ENCODE measurements at regions not wholly inside any gene's neighbourhood (a gene's known extent, or its start where the extent isn't known, plus 50 kb on each side); places are given as distances from the start of the nearest gene placed in this dataset.

DNA sequence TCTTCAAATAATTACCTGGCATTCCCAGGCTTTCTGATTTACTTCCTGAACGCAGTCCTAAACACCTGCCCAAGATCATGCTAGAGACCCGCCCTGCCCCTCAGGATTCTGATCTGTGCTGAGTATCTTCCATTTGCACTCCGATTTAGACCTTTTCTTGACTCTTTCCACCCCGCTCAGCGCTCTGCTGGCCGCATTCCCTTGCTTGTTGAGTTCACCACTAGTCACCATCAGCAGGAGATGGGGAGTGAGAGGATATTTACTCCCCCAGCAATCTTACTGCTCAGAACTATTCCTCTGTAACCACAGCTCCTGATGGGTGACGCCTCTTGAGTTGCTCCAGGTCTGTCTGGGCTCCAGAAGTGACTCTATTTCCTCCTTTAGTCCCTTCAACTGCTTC is 419.4 kb upstream of the MIR17HG start:
- TF ChIP-seq POLR2A (IDR thresholded peaks at IDR 0.05; ENCODE audit: low read length) = no peak
- TF ChIP-seq CTCF (IDR thresholded peaks at IDR 0.05) = no peak
- no peak for TF ChIP-seq ZC3H11A (IDR thresholded peaks at IDR 0.05)
- no peak for TF ChIP-seq CEBPB (IDR thresholded peaks at IDR 0.05)
